Caco-2 (cell line): ENCODE measurements at regions not wholly inside any gene's neighbourhood (a gene's known extent, or its start where the extent isn't known, plus 50 kb on each side); places are given as distances from the start of the nearest gene placed in this dataset.

Experiments
- BruUV-seq: library from RNA; stranded (reverse); fragments of 400-500 nt; replicated peaks from 2 replicates; lab custom pipeline; 2021; lab: Mats Ljungman, UMichigan
- CTCF ChIA-PET: fragments of 300-600 bp; sonication (Branson Sonifier 250); formaldehyde crosslinking; loops from one replicate; lab custom pipeline; 2022; ENCODE audit warnings: antibody characterized with exemption; lab: Charles Lee
- POLR2A ChIA-PET: fragments of 300-600 bp; sonication (Branson Sonifier 250); formaldehyde crosslinking; loops from one replicate; lab custom pipeline; 2022; ENCODE audit warnings: antibody characterized with exemption; lab: Charles Lee
- DNase-seq, 2 experiments: peaks; one replicate each; pipeline versions ENCODE4 v3.0.0 to v3.0.0-alpha.2; 2020 to 2022
- H3K27me3 ChIP-seq: replicated peaks from 2 replicates; pipeline ENCODE4 v1.6.0; 2011; ENCODE audit warnings: low read length; ENCODE audit not compliant: control insufficient read depth, insufficient read depth
- H3K36me3 ChIP-seq: 2 replicates; pipeline ENCODE4 v1.5.1; 2011; ENCODE audit warnings: low read length; ENCODE audit not compliant: control insufficient read depth, insufficient read depth
- H3K4me1 ChIP-seq: fragments of 250-450 bp; sonication (Bioruptor Pico); 2 replicates; pipeline ENCODE4 v1.5.1; 2020; ENCODE audit warnings: mild to moderate bottlenecking
- H3K4me3 ChIP-seq: 2 replicates; pipeline ENCODE4 v1.5.1; 2011; ENCODE audit warnings: low read depth, mild to moderate bottlenecking, control low read depth, low read length
- H3K9me3 ChIP-seq: fragments of 250-450 bp; sonication (Bioruptor Pico); 2 replicates; pipeline ENCODE4 v1.5.1; 2020; ENCODE audit warnings: mild to moderate bottlenecking, moderate library complexity
- H3K27ac Mint-ChIP-seq: one replicate; pipeline ENCODE4 v1.8.0; 2022; ENCODE audit warnings: mixed read lengths; ENCODE audit not compliant: unreplicated experiment
- H3K27me3 Mint-ChIP-seq: one replicate; pipeline ENCODE4 v1.8.0; 2022; ENCODE audit warnings: mixed read lengths; ENCODE audit not compliant: insufficient read depth, unreplicated experiment
- H3K36me3 Mint-ChIP-seq: one replicate; pipeline ENCODE4 v1.8.0; 2022; ENCODE audit warnings: mild to moderate bottlenecking, mixed read lengths; ENCODE audit not compliant: insufficient read depth, unreplicated experiment
- H3K4me1 Mint-ChIP-seq: one replicate; pipeline ENCODE4 v1.8.0; 2022; ENCODE audit warnings: low read depth, mixed read lengths; ENCODE audit not compliant: unreplicated experiment
- H3K4me3 Mint-ChIP-seq: one replicate; pipeline ENCODE4 v1.8.0; 2022; ENCODE audit warnings: mild to moderate bottlenecking, moderate library complexity, mixed read lengths; ENCODE audit not compliant: unreplicated experiment
- H3K9me3 Mint-ChIP-seq: one replicate; pipeline ENCODE4 v1.8.0; 2022; ENCODE audit warnings: mixed read lengths; ENCODE audit not compliant: unreplicated experiment
- CTCF ChIP-seq, 2 experiments: fragments of 200-600 bp in 1 of 2; IDR thresholded peaks; 1 replicate in 1 of 2; 2 replicates in 1 of 2; pipeline versions ENCODE4 v1.5.1 to v1.8.0; 2011 to 2022; ENCODE audit warnings: antibody characterized with exemption in 1 of 2, control low read depth in 1 of 2, inconsistent platforms in 1 of 2, low read depth in 1 of 2, low read length in 1 of 2, mild to moderate bottlenecking in 1 of 2, moderate library complexity in 1 of 2; ENCODE audit not compliant: insufficient read depth in 1 of 2, severe bottlenecking in 1 of 2, unreplicated experiment in 1 of 2
- intact Hi-C: fragments of 100-400 bp; cut with micrococcal nuclease; formaldehyde crosslinking; loops from one replicate; pipeline ENCODE4 v1.10.0; 2022; ENCODE audit not compliant: unreplicated experiment

- Mint-ChIP-seq H3K27me3 (peaks cover 19% of the 10 kb centered on the region), H3K4me1 (no peaks in the 10 kb centered on the region), H3K4me3 (no peak overlapping the region), H3K36me3 (no peaks in the 10 kb centered on the region), H3K27ac (no peak overlapping the region), H3K9me3 (no peaks in the 10 kb centered on the region)
- TF ChIP-seq CTCF (IDR thresholded peaks at IDR 0.05; ENCODE audit: insufficient read depth in 1 of 2, low read depth in 1 of 2, low read length in 1 of 2, severe bottlenecking in 1 of 2, unreplicated experiment in 1 of 2) = no peak
- H3K4me1 ChIP-seq = no peaks in the 10 kb centered on the region
- H3K27me3 ChIP-seq = no peaks in the 10 kb centered on the region
- H3K4me3 ChIP-seq = no peak overlapping the region
- H3K9me3 ChIP-seq = no peaks in the 10 kb centered on the region
- ChIA-PET POLR2A (no interaction called here), CTCF (no interaction called here)
- intact Hi-C loops = loop anchor here (10.0 kb wide), 1 partner anchor 65 kb away; no protein-coding TSS in a partner anchor
- BruUV-seq = no TSS peak
- DNase-seq = no peak
- H3K36me3 ChIP-seq = no peaks in the 10 kb centered on the region
These were observed 209.3 kb upstream of the PDE1C start for GRCh38 chr7:32279500-32279899.

- H3K9me3 ChIP-seq = no peaks in the 10 kb centered on the region
- H3K4me1 ChIP-seq = no peaks in the 10 kb centered on the region
- H3K4me3 ChIP-seq = no peak overlapping the region
- no peaks in the 10 kb centered on the region for H3K27me3 ChIP-seq
- no peak for TF ChIP-seq CTCF (IDR thresholded peaks at IDR 0.05; ENCODE audit: insufficient read depth in 1 of 2, low read depth in 1 of 2, low read length in 1 of 2, severe bottlenecking in 1 of 2, unreplicated experiment in 1 of 2)
- no peaks in the 10 kb centered on the region for H3K36me3 ChIP-seq
- intact Hi-C loops = loop anchor here (10.0 kb wide), 1 partner anchor 69 kb away; no protein-coding TSS in a partner anchor
- no peaks in the 10 kb centered on the region for H3K9me3 Mint-ChIP-seq
- BruUV-seq = no TSS peak
- ChIA-PET POLR2A (no interaction called here), CTCF (no interaction called here)
- no peak overlapping the region for H3K27ac Mint-ChIP-seq
- H3K36me3 Mint-ChIP-seq = no peaks in the 10 kb centered on the region
- H3K27me3 Mint-ChIP-seq = peaks cover 19% of the 10 kb centered on the region
- no peak for DNase-seq
- no peak overlapping the region for H3K4me3 Mint-ChIP-seq
- no peaks in the 10 kb centered on the region for H3K4me1 Mint-ChIP-seq
These were observed 205.2 kb upstream of the PDE1C start for GRCh38 chr7:32275216-32276009.

DNA sequence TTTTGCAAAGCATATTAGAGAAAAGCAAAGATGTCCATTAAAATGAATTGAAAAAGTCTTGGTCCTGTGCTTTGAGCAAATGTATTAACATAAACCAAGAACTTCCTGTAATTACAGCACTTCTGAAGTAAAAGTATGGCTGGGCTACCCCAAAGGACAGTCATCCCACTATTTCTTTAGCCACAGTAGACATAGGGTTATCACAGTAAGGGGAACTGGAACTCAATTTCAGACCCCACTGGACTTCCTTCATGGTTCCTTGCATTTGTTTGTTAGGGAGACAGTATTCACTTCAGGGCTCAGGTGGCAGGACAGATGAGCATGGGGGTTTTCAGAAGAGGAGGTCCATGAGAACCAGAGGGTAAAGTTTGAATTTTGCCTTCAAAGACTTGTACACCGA, 203.1 kb upstream of the PDE1C start:
- no peaks in the 10 kb centered on the region for H3K36me3 Mint-ChIP-seq
- BruUV-seq = no TSS peak
- no peaks in the 10 kb centered on the region for H3K4me1 Mint-ChIP-seq
- Histone ChIP-seq H3K4me1 (no peaks in the 10 kb centered on the region), H3K36me3 (no peaks in the 10 kb centered on the region), H3K4me3 (no peak overlapping the region), H3K27me3 (no peaks in the 10 kb centered on the region), H3K9me3 (no peaks in the 10 kb centered on the region)
- TF ChIP-seq CTCF (IDR thresholded peaks at IDR 0.05; ENCODE audit: insufficient read depth in 1 of 2, low read depth in 1 of 2, low read length in 1 of 2, severe bottlenecking in 1 of 2, unreplicated experiment in 1 of 2) = no peak
- ChIA-PET POLR2A (no interaction called here), CTCF (no interaction called here)
- intact Hi-C loops = loop anchor here (10.0 kb wide), 1 partner anchor 72 kb away; no protein-coding TSS in a partner anchor
- no peak for DNase-seq
- peaks cover 12% of the 10 kb centered on the region for H3K27me3 Mint-ChIP-seq
- H3K9me3 Mint-ChIP-seq = no peaks in the 10 kb centered on the region
- no peak overlapping the region for H3K4me3 Mint-ChIP-seq
- H3K27ac Mint-ChIP-seq = no peak overlapping the region
